DND-41 (cell line): ENCODE measurements at regions not wholly inside any gene's neighbourhood (a gene's known extent, or its start where the extent isn't known, plus 50 kb on each side); places are given as distances from the start of the nearest gene placed in this dataset.

Experiments
- ATAC-seq: fragments of 200-7000 bp; cut with Tn5 transposase; 3 replicates; pipeline ENCODE4 v1.9.1; 2021; ENCODE audit warnings: low read depth; ENCODE audit not compliant: insufficient read depth
- DNase-seq: peaks from one replicate; pipeline ENCODE4 v3.0.0-alpha.2; 2020
- H2AFZ ChIP-seq: 2 replicates; pipeline ENCODE4 v1.6.0; 2012; ENCODE audit warnings: low read depth, low read length
- H3K27ac ChIP-seq: 2 replicates; pipeline ENCODE4 v1.5.1; 2012; ENCODE audit warnings: low read length, inconsistent platforms
- H3K27me3 ChIP-seq: fragments of 200-600 bp; sonication (generic); 2 replicates; pipeline ENCODE4 v1.6.0; 2012; ENCODE audit warnings: low read length, mild to moderate bottlenecking, inconsistent platforms; ENCODE audit not compliant: insufficient read depth, poor library complexity
- H3K36me3 ChIP-seq: 2 replicates; pipeline ENCODE4 v1.5.1; 2012; ENCODE audit warnings: low read length, inconsistent platforms; ENCODE audit not compliant: insufficient read depth
- H3K4me1 ChIP-seq: 2 replicates; pipeline ENCODE4 v1.5.1; 2012; ENCODE audit warnings: mild to moderate bottlenecking, low read length; ENCODE audit not compliant: insufficient read depth
- H3K4me2 ChIP-seq: 2 replicates; pipeline ENCODE4 v1.6.0; 2012; ENCODE audit warnings: mild to moderate bottlenecking, moderate library complexity, low read length, inconsistent platforms; ENCODE audit not compliant: insufficient read depth
- H3K4me3 ChIP-seq, 2 experiments: fragments of 200-600 bp in 1 of 2; shearing (Covaris generic) in 1 of 2; 2 replicates each; pipeline ENCODE4 v1.5.1; 2012 to 2016; ENCODE audit warnings: inconsistent platforms in 2 of 2, low read length in 2 of 2, mild to moderate bottlenecking in 2 of 2, low read depth in 1 of 2, moderate library complexity in 1 of 2
- H3K79me2 ChIP-seq: 2 replicates; pipeline ENCODE4 v1.6.0; 2012; ENCODE audit warnings: low read length, inconsistent platforms; ENCODE audit not compliant: insufficient read depth
- H3K9ac ChIP-seq: 2 replicates; pipeline ENCODE4 v1.6.0; 2012; ENCODE audit warnings: low read depth, mild to moderate bottlenecking, inconsistent platforms, low read length, moderate library complexity
- H3K9me3 ChIP-seq: 2 replicates; pipeline ENCODE4 v1.5.1; 2012; ENCODE audit warnings: low read length, moderate library complexity, mild to moderate bottlenecking, inconsistent platforms; ENCODE audit not compliant: insufficient read depth, severe bottlenecking
- H4K20me1 ChIP-seq: 2 replicates; pipeline ENCODE4 v1.6.0; 2012; ENCODE audit warnings: low read length; ENCODE audit not compliant: insufficient read depth
- EZH2 ChIP-seq: IDR thresholded peaks from 3 replicates; pipeline ENCODE4 v1.6.1; 2012; ENCODE audit warnings: borderline replicate concordance, low read depth, mild to moderate bottlenecking, moderate library complexity, low read length, inconsistent platforms; ENCODE audit not compliant: severe bottlenecking
- TF ChIP-seq, protein P1 (sequence below): IDR thresholded peaks from 2 replicates; pipeline ENCODE4 v1.5.1; 2012; ENCODE audit warnings: borderline replicate concordance, low read length, moderate library complexity, mild to moderate bottlenecking; ENCODE audit not compliant: poor library complexity, severe bottlenecking; ENCODE audit errors: extremely low read depth

DNA sequence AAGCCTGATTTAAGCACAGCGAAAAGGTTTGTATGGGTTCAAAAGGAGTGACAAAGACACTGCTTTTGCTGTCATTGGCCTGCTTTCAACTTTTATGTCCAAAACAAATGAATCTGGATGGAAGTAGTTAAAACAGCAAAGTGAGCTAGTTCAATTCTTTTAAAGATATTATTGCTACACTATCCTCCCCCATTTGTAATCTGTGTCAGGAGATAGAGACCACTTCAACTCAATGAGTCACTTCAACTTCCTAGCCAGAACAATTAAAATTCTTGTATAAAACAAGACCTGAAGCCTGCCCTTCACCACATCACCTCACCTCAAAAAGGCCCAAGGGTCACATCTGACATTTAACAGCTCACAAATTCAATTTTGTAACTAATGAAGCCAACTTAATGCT is 364.1 kb upstream of the LYPLAL1 start:
- Histone ChIP-seq H3K79me2 (no peaks in the 10 kb centered on the region), H3K4me1 (no peaks in the 10 kb centered on the region), H4K20me1 (no peaks in the 10 kb centered on the region), H3K27ac (no peak overlapping the region), H3K9ac (no peak overlapping the region), H3K9me3 (no peaks in the 10 kb centered on the region), H3K4me3 (no peak overlapping the region), H3K36me3 (no peaks in the 10 kb centered on the region), H3K27me3 (no peaks in the 10 kb centered on the region), H3K4me2 (no peak overlapping the region), H2AFZ (no peak overlapping the region)
- DNase-seq (no peak), ATAC-seq (no peak)
- TF ChIP-seq, protein P1, sequence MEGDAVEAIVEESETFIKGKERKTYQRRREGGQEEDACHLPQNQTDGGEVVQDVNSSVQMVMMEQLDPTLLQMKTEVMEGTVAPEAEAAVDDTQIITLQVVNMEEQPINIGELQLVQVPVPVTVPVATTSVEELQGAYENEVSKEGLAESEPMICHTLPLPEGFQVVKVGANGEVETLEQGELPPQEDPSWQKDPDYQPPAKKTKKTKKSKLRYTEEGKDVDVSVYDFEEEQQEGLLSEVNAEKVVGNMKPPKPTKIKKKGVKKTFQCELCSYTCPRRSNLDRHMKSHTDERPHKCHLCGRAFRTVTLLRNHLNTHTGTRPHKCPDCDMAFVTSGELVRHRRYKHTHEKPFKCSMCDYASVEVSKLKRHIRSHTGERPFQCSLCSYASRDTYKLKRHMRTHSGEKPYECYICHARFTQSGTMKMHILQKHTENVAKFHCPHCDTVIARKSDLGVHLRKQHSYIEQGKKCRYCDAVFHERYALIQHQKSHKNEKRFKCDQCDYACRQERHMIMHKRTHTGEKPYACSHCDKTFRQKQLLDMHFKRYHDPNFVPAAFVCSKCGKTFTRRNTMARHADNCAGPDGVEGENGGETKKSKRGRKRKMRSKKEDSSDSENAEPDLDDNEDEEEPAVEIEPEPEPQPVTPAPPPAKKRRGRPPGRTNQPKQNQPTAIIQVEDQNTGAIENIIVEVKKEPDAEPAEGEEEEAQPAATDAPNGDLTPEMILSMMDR = no peak
- TF ChIP-seq EZH2 = no peak

DNA sequence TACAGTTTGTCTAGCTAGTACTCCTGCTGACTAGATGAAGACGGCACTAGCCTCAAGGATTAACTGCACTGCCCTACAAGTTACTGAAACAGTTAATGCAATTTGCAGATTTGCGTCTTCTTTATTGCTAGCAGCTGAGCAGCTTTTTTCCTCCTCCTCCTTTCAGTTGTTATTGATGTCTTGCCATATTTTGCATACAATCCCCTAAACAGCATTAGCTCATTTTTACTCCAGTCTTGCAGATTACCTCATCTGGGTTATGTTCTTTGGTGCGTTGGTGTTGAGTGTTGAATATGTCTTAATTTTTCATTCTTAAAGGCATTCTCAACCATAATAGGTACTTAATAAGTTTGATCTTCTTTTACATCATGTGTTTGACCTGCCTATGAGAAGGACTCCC is 363.4 kb upstream of the LYPLAL1 start:
- TF ChIP-seq, protein P1 = no peak
- no peak for TF ChIP-seq EZH2
- no peak for DNase-seq
- no peak overlapping the region for H3K9ac ChIP-seq
- H3K79me2 ChIP-seq = no peaks in the 10 kb centered on the region
- no peaks in the 10 kb centered on the region for H3K9me3 ChIP-seq
- H3K27ac ChIP-seq = no peak overlapping the region
- ATAC-seq = no peak
- no peaks in the 10 kb centered on the region for H3K36me3 ChIP-seq
- no peaks in the 10 kb centered on the region for H4K20me1 ChIP-seq
- H3K4me1 ChIP-seq = no peaks in the 10 kb centered on the region
- no peak overlapping the region for H2AFZ ChIP-seq
- H3K4me3 ChIP-seq = no peak overlapping the region
- H3K27me3 ChIP-seq = no peaks in the 10 kb centered on the region
- no peak overlapping the region for H3K4me2 ChIP-seq

DNA sequence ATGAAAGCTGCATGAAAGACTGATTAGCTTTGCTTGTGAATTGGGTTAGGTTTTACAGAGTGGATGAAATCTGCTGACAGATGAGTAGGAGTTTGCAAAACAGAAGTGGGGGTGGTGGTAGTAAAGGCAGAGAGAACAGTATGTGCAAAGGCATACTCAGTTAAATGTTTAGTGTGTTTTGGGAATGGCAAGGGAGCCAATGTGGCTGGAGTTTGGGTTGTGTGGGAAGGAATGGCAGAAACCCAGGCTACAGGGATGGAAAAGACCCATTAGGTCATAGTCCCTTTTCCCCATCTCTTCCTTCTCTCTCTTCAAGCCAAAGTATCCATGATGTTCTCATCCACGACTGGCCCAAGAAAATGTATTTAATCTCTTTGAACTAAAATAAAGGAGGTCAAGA is 362.2 kb upstream of the LYPLAL1 start:
- no peak overlapping the region for H3K27ac ChIP-seq
- no peak overlapping the region for H2AFZ ChIP-seq
- H3K36me3 ChIP-seq = no peaks in the 10 kb centered on the region
- no peak for ATAC-seq
- no peaks in the 10 kb centered on the region for H3K9me3 ChIP-seq
- H4K20me1 ChIP-seq = no peaks in the 10 kb centered on the region
- H3K4me1 ChIP-seq = no peaks in the 10 kb centered on the region
- H3K4me3 ChIP-seq = no peak overlapping the region
- no peaks in the 10 kb centered on the region for H3K27me3 ChIP-seq
- H3K9ac ChIP-seq = no peak overlapping the region
- TF ChIP-seq, protein P1 = no peak
- no peak for TF ChIP-seq EZH2
- H3K4me2 ChIP-seq = no peak overlapping the region
- H3K79me2 ChIP-seq = no peaks in the 10 kb centered on the region
- no peak for DNase-seq

DNA sequence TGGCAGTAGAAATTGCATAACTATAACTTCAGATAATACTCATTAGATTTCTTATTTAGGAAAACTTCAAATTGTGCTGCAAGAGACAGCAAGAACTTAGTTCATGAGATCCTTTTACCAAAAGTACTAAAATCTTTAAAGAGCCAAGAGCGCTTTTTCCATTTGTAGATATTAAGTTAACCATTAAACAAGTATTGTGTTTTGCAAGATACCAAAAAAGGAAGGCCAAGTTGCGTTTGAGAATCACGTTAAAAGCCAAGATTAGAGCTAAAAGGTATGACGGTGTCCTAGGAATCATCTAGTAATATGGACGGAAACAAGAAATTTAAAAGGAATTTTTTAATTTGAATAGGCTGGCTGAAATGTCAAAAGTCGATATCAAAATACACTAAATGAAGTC is 361.3 kb upstream of the LYPLAL1 start:
- H3K9ac ChIP-seq = no peak overlapping the region
- no peaks in the 10 kb centered on the region for H3K9me3 ChIP-seq
- no peaks in the 10 kb centered on the region for H4K20me1 ChIP-seq
- H3K27ac ChIP-seq = no peak overlapping the region
- H3K4me3 ChIP-seq = no peak overlapping the region
- H3K79me2 ChIP-seq = no peaks in the 10 kb centered on the region
- no peak for ATAC-seq
- H3K27me3 ChIP-seq = no peaks in the 10 kb centered on the region
- H3K4me1 ChIP-seq = no peaks in the 10 kb centered on the region
- H3K36me3 ChIP-seq = no peaks in the 10 kb centered on the region
- no peak overlapping the region for H2AFZ ChIP-seq
- TF ChIP-seq EZH2 = no peak
- TF ChIP-seq, protein P1 = no peak
- H3K4me2 ChIP-seq = no peak overlapping the region
- no peak for DNase-seq
